ACC112 (cell line): ENCODE measurements at regions not wholly inside any gene's neighbourhood (a gene's known extent, or its start where the extent isn't known, plus 50 kb on each side); places are given as distances from the start of the nearest gene placed in this dataset.

Experiments used
- H2AFZ ChIP-seq: fragments of 200-600 bp; sonication (generic); one replicate; pipeline ENCODE4 v1.6.0; 2017; ENCODE audit warnings: antibody characterized with exemption, low read length; ENCODE audit not compliant: unreplicated experiment
- H3K27ac ChIP-seq: fragments of 200-600 bp; sonication (generic); 2 replicates; pipeline ENCODE4 v1.5.1; 2014; ENCODE audit warnings: low read depth, mild to moderate bottlenecking, antibody characterized with exemption, low read length, moderate library complexity
- H3K27me3 ChIP-seq: fragments of 200-600 bp; sonication (generic); 2 replicates; pipeline ENCODE4 v1.6.1; 2014; ENCODE audit warnings: mild to moderate bottlenecking, antibody characterized with exemption, low read length, moderate library complexity, mixed read lengths; ENCODE audit not compliant: insufficient read depth
- H3K36me3 ChIP-seq: fragments of 200-600 bp; sonication (generic); 2 replicates; pipeline ENCODE4 v1.6.1; 2016; ENCODE audit warnings: mild to moderate bottlenecking, antibody characterized with exemption, low read length, moderate library complexity, mixed read lengths; ENCODE audit not compliant: insufficient read depth
- H3K4me1 ChIP-seq: fragments of 200-600 bp; sonication (generic); one replicate; pipeline ENCODE4 v1.6.1; 2016; ENCODE audit warnings: low read length, mixed read lengths; ENCODE audit not compliant: insufficient read depth, unreplicated experiment, control insufficient read depth
- H3K4me3 ChIP-seq: fragments of 200-600 bp; sonication (generic); 2 replicates; pipeline ENCODE4 v1.5.1; 2014; ENCODE audit warnings: mild to moderate bottlenecking, low read depth, low read length
- H3K79me2 ChIP-seq: fragments of 200-600 bp; sonication (generic); one replicate; pipeline ENCODE4 v1.6.0; 2016; ENCODE audit warnings: low read length; ENCODE audit not compliant: control insufficient read depth, unreplicated experiment, insufficient read depth

GRCh38 chr11:130692220-130692619 is 224.1 kb downstream of the SNX19 start:
- Histone ChIP-seq H2AFZ (no peak overlapping the region), H3K79me2 (no peaks in the 10 kb centered on the region), H3K27ac (no peak overlapping the region), H3K36me3 (no peaks in the 10 kb centered on the region), H3K4me3 (no peak overlapping the region), H3K4me1 (peaks cover 20% of the 10 kb centered on the region), H3K27me3 (no peaks in the 10 kb centered on the region)

GRCh38 chr11:130693543-130693942 is 222.7 kb downstream of the SNX19 start:
- Histone ChIP-seq H3K36me3 (no peaks in the 10 kb centered on the region), H2AFZ (no peak overlapping the region), H3K4me1 (peaks cover 17% of the 10 kb centered on the region), H3K4me3 (no peak overlapping the region), H3K27ac (no peak overlapping the region), H3K79me2 (no peaks in the 10 kb centered on the region), H3K27me3 (no peaks in the 10 kb centered on the region)

GRCh38 chr11:130694488-130695045 is 221.7 kb downstream of the SNX19 start:
- Histone ChIP-seq H3K27me3 (no peaks in the 10 kb centered on the region), H3K4me3 (no peak overlapping the region), H3K79me2 (no peaks in the 10 kb centered on the region), H3K36me3 (no peaks in the 10 kb centered on the region), H3K4me1 (peaks cover 7% of the 10 kb centered on the region), H3K27ac (no peak overlapping the region), H2AFZ (no peak overlapping the region)

- H3K4me1 ChIP-seq = no peaks in the 10 kb centered on the region
- no peaks in the 10 kb centered on the region for H3K79me2 ChIP-seq
- H3K36me3 ChIP-seq = no peaks in the 10 kb centered on the region
- no peak overlapping the region for H3K4me3 ChIP-seq
- H3K27ac ChIP-seq = no peak overlapping the region
- no peak overlapping the region for H2AFZ ChIP-seq
- no peaks in the 10 kb centered on the region for H3K27me3 ChIP-seq
Observed at GRCh38 chr11:130698174-130698573, 218.1 kb downstream of the SNX19 start.

- H3K36me3 ChIP-seq = no peaks in the 10 kb centered on the region
- no peaks in the 10 kb centered on the region for H3K27me3 ChIP-seq
- H2AFZ ChIP-seq = no peak overlapping the region
- H3K27ac ChIP-seq = no peak overlapping the region
- H3K4me3 ChIP-seq = no peak overlapping the region
- no peaks in the 10 kb centered on the region for H3K79me2 ChIP-seq
- H3K4me1 ChIP-seq = no peaks in the 10 kb centered on the region
Observed at GRCh38 chr11:130699561-130699960, 216.7 kb downstream of the SNX19 start.

- H3K27ac ChIP-seq = no peak overlapping the region
- H3K4me1 ChIP-seq = no peaks in the 10 kb centered on the region
- no peaks in the 10 kb centered on the region for H3K27me3 ChIP-seq
- no peak overlapping the region for H2AFZ ChIP-seq
- H3K4me3 ChIP-seq = no peak overlapping the region
- no peaks in the 10 kb centered on the region for H3K36me3 ChIP-seq
- H3K79me2 ChIP-seq = no peaks in the 10 kb centered on the region
Observed at GRCh38 chr11:130700092-130700491, 216.2 kb downstream of the SNX19 start.

- Histone ChIP-seq H3K36me3 (no peaks in the 10 kb centered on the region), H3K27ac (no peak overlapping the region), H2AFZ (no peak overlapping the region), H3K4me1 (no peaks in the 10 kb centered on the region), H3K4me3 (no peak overlapping the region), H3K79me2 (no peaks in the 10 kb centered on the region), H3K27me3 (no peaks in the 10 kb centered on the region)
Observed at GRCh38 chr11:130703489-130704190, 212.6 kb downstream of the SNX19 start.

- Histone ChIP-seq H2AFZ (no peak overlapping the region), H3K4me1 (no peaks in the 10 kb centered on the region), H3K27ac (no peak overlapping the region), H3K79me2 (no peaks in the 10 kb centered on the region), H3K4me3 (no peak overlapping the region), H3K27me3 (no peaks in the 10 kb centered on the region), H3K36me3 (no peaks in the 10 kb centered on the region)
Observed at GRCh38 chr11:130705670-130706421, 210.4 kb downstream of the SNX19 start.

- Histone ChIP-seq H3K79me2 (no peaks in the 10 kb centered on the region), H3K27me3 (no peaks in the 10 kb centered on the region), H3K4me3 (no peak overlapping the region), H3K36me3 (no peaks in the 10 kb centered on the region), H2AFZ (no peak overlapping the region), H3K4me1 (no peaks in the 10 kb centered on the region), H3K27ac (no peak overlapping the region)
Observed at GRCh38 chr11:130706572-130706971, 209.7 kb downstream of the SNX19 start.

- no peaks in the 10 kb centered on the region for H3K4me1 ChIP-seq
Observed at GRCh38 chr11:130707217-130707616, 209.1 kb downstream of the SNX19 start.

GRCh38 chr11:130709531-130709930 is 206.7 kb downstream of the SNX19 start:
- Histone ChIP-seq H2AFZ (no peak overlapping the region), H3K27me3 (no peaks in the 10 kb centered on the region), H3K27ac (no peak overlapping the region), H3K4me3 (no peak overlapping the region), H3K4me1 (no peaks in the 10 kb centered on the region), H3K79me2 (no peaks in the 10 kb centered on the region), H3K36me3 (no peaks in the 10 kb centered on the region)

More at GRCh38 chr11:130707217-130707616, 209.1 kb downstream of the SNX19 start:
- no peaks in the 10 kb centered on the region for H3K27me3 ChIP-seq
- H3K27ac ChIP-seq = no peak overlapping the region
- H2AFZ ChIP-seq = no peak overlapping the region
- H3K36me3 ChIP-seq = no peaks in the 10 kb centered on the region
- no peak overlapping the region for H3K4me3 ChIP-seq
- no peaks in the 10 kb centered on the region for H3K79me2 ChIP-seq
